ENCODE measurements at regions not wholly inside any gene's neighbourhood (a gene's known extent, or its start where the extent isn't known, plus 50 kb on each side); places are given as distances from the start of the nearest gene placed in this dataset.
"Not testable (repeated sequence)": the region's sequence is repeated elsewhere in the genome, so short reads cannot be mapped to it uniquely, and the experiment has no call there.

DNA sequence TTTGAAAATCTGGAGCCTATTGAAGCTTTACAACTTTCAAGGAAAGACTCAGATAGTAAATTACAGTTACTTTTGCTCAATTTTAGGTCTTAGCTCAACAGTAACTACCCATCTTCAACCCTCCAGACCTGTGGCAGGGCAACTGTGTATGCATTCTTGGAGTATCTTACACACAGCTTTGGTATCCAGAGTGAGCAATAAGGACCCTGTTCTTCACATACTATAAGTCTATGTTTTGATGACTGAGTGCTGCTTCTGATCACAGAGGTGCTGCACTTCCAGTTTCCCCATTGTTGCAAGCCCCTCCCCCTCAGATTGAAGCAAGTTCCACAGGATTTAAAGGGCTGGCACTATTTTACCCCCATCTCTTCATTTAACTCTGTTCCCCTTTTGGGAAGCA lies 737.4 kb upstream of the GRAMD2B start:
- no peak for DNase-seq
- TF ChIP-seq GATA1 (IDR thresholded peaks at IDR 0.05; ENCODE audit: low read depth, low read length) (no peak), POLR2A (IDR thresholded peaks at IDR 0.05; ENCODE audit: low read length) (no peak)

DNA sequence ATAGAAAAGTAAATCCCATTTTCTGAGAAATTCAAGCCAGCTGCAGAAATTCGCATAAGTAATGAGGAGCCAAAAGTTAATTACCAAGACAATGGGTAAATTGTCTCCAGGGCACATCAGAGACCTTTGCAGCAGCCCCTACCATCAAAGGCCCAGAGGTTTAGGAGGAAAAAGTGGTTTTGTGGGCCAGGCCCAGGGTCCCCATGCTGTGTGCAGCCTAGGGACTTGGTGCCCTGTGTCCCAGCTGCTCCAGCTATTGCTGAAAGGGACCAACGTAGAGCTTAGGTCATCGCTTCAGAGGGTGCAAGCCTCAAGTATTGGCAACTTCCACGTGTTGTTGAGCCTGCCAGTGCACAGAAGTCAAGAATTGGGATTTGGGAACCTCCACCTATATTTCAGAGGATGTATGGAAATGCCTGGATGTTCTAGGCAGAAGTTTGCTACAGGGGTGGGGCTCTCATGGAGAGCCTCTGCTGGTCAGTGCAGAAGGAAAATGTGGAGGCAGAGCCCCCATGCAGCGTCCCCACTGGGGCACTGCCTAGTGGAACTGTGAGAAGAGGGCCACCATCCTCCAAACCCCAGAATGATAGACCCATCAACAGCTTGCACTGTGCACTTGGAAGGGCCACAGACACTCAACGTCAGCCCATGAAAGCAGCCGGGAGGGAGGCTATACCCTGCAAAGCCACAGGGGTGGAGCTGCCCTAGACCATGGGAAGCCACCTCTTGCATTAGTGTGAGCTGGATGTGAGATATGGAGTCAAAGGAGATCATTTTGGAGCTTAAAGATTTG lies 731.3 kb upstream of the GRAMD2B start:
- DNase-seq = not testable (repeated sequence)

DNA sequence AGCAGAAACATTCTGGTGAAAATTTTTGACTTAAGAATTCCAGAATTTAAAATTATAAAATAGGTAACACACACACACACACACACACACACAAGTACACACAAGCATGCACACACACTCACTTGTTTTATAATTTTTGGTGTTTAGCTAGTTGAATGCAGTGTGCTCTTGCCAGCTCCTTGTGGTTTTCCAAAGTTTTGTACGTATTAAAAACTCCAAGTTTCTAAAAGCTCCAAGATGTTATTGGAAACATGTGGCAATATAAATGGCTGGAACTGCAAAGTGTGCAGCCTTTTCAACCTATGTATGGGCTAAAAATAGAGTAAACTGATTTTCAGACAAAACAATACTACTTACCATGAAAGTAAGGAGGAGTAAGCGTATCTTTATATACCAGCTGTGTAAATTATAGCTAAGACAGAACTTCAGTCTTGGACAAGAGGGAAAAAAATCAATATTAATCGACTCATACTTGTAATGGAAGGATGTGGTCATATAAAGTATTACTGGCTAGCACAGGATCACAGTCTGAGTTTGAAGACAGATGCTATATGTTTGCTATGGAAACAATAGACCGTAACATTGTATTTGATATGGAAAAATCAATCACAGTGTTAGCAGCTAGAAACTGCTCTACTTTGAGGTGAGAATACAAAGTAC lies 727.1 kb upstream of the GRAMD2B start:
- DNase-seq = no peak
- TF ChIP-seq GATA1 (IDR thresholded peaks at IDR 0.05; ENCODE audit: low read depth, low read length) = no peak
- no peak for TF ChIP-seq POLR2A (IDR thresholded peaks at IDR 0.05; ENCODE audit: low read length)

DNA sequence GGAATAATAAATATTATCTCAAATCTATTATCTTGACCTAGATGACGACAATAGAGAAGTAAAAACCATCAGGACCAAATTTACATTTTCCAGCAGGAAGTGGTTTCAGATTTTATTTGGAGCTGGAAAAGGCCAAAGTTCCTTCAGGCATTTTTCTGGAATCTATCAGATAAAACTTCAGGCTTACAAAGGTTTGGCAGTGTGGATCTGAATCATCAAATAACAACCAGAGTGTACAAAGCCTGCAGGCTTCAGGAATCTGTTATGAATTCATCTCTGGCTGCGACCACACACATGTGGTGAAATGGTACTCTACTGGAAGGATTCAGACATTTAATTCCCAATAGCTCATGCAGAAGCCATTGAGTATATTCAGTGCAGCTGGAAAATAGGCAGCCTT lies 726.4 kb upstream of the GRAMD2B start:
- DNase-seq = no peak
- no peak for TF ChIP-seq POLR2A (IDR thresholded peaks at IDR 0.05; ENCODE audit: low read length)
- no peak for TF ChIP-seq GATA1 (IDR thresholded peaks at IDR 0.05; ENCODE audit: low read depth, low read length)

DNA sequence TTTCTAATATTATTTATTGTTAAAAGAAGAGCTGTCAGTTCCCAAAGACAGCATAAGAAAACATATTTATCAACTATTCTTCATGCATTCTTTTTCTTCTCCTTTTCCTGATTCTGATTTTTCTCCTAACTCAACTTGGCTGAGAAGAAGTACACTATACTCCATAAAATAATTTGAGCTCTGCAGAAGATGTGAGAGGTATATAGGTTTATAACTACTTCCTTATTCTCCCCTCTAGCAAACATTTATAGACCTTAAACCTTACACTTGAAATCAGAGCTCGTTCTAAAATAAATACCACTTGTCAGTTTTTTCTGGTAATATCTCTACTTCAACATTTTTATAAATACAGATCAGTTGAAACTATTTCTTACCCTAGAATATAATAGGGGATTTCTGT lies 724.8 kb upstream of the GRAMD2B start:
- DNase-seq = no peak
- no peak for TF ChIP-seq GATA1 (IDR thresholded peaks at IDR 0.05; ENCODE audit: low read depth, low read length)
- no peak for TF ChIP-seq POLR2A (IDR thresholded peaks at IDR 0.05; ENCODE audit: low read length)

DNA sequence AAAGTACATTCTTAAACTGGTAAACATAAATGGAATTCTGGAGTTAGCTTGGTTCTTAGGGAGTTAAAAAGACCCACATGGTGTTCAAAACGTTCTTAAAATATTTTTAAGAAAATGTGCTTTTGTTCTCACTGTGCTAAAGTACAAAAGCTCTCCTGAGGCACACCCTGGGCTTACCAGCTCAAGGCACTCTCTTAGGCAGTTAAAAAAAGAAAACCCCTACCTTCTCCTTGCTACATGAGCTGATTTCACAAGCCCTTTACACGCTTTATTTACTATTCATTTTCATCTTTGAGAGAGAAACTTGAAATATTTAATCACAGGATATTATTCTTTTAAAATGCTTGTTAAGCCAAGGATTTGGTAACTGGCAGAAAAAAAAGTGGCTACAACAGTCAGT lies 723.3 kb upstream of the GRAMD2B start:
- DNase-seq = no peak
- TF ChIP-seq GATA1 (IDR thresholded peaks at IDR 0.05; ENCODE audit: low read depth, low read length) = no peak
- no peak for TF ChIP-seq POLR2A (IDR thresholded peaks at IDR 0.05; ENCODE audit: low read length)

DNA sequence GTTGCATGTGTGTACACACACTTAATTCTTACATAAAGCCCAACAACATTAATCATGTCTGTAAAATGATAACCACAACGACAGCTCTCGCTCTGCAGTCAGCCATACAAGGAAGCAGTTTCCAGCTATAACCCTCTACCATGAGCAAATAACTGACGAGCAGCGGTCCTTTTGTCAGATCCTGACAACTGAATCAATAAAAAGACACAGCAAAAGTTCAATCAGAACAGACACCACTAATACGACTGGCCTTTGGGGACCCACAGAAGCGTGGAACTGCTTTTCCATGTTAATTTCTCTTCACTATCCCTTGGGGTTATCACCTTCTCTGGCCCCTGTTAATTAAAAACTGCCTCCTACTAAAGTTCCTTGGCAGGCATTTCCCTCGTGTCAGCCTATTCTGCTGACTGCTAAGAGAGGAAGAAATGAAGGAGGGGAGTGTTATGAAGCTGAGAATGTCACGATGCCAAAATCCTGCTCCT lies 722.8 kb upstream of the GRAMD2B start:
- no peak for TF ChIP-seq GATA1 (IDR thresholded peaks at IDR 0.05; ENCODE audit: low read depth, low read length)
- no peak for TF ChIP-seq POLR2A (IDR thresholded peaks at IDR 0.05; ENCODE audit: low read length)
- DNase-seq = no peak

DNA sequence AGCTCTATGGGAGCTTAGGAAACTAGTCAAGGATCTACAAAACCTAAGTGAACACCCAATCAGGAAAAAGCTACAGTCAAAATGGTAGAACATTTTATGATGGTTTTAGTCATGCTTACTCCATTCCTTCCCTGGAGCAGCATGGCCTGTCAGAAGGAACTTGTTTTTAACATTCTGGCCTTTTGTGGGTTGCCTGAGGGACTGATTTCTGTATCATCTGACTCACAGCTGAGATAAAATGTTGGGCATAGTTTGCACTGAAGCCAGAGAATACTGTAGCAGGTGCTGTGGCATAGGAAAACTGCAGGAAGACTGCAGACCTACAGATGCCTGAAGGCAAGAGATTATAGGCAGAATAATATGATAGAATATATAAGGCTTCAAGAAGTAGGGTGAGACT lies 719.6 kb upstream of the GRAMD2B start:
- TF ChIP-seq GATA1 (IDR thresholded peaks at IDR 0.05; ENCODE audit: low read depth, low read length) (no peak), POLR2A (IDR thresholded peaks at IDR 0.05; ENCODE audit: low read length) (no peak)
- no peak for DNase-seq

DNA sequence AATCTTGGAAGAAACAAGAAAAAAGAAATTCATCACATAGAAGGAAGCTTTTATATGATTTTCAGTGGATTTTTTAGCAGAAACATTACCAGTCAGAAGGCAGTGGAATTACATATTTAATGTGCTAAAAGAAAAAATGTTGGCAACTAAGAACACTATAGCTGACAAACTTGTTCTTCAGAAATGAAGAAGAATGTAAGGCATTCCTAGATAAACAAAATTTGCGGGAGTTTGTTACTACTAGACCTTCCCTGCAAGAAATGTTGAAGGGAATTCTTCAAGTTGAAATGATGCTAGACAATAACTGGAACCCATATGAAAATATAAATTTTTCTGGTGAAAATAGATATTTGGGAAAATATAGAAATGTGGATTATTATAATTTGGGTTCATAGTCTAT lies 718.3 kb upstream of the GRAMD2B start:
- no peak for DNase-seq
- TF ChIP-seq GATA1 (IDR thresholded peaks at IDR 0.05; ENCODE audit: low read depth, low read length) (no peak), POLR2A (IDR thresholded peaks at IDR 0.05; ENCODE audit: low read length) (no peak)

DNA sequence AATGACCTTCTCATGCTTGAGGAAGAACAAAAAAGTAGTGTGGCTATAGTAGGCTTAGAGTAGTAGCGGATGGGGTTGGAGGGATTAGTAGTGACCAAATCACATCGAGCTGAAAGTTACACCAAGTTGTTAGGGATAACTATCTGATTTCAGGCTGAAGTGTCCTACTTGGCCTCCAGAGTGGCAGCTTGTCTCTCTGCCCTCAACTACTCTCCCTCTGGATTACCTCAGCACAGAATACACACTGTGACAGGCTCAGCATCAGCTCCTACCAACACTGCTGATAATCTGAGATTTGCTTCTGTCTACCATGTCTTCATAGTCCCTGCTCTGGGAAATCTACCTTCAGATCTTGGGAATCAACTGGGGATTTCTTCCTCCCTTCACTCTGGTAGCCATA lies 714.6 kb upstream of the GRAMD2B start:
- no peak for DNase-seq
- TF ChIP-seq GATA1 (IDR thresholded peaks at IDR 0.05; ENCODE audit: low read depth, low read length) (no peak), POLR2A (IDR thresholded peaks at IDR 0.05; ENCODE audit: low read length) (no peak)

DNA sequence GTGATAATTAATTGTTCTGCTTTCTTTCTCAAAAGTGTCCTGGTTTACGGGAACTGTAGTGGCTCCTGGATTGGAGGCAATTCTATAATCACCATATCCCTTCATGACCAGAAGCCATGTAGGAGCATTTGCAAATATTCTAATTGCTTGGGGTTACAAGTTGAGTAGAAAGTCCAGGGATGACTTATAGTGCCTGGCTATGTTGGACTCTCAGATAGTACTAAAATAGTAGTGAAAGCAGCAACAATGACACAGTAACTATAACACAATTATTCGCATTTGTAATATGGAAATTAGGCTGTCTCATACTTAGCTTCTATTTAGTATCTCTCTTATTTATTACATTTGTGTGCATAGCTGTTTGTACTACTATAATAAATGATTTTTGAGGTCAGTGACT lies 712.5 kb upstream of the GRAMD2B start:
- DNase-seq = no peak
- TF ChIP-seq POLR2A (IDR thresholded peaks at IDR 0.05; ENCODE audit: low read length) = no peak
- TF ChIP-seq GATA1 (IDR thresholded peaks at IDR 0.05; ENCODE audit: low read depth, low read length) = no peak

DNA sequence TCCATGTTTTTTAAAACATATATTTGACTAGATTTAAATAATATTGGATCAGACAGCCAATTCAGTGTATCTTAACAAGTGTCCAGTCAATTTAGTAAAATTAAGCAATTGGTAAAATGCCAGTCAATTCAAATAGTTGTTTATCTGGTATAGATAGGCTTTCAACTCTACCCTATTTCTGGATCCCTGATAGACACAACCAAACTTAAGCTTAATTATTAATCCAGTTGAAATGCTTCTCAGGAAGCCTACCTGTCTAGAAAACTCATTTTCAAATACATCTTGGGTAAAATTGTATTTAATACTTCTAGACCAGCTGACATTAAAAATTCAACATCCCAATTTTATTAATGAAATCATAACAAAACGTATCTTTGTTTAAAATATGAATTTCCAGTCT lies 710.8 kb upstream of the GRAMD2B start:
- no peak for DNase-seq
- TF ChIP-seq GATA1 (IDR thresholded peaks at IDR 0.05; ENCODE audit: low read depth, low read length) (no peak), POLR2A (IDR thresholded peaks at IDR 0.05; ENCODE audit: low read length) (no peak)

DNA sequence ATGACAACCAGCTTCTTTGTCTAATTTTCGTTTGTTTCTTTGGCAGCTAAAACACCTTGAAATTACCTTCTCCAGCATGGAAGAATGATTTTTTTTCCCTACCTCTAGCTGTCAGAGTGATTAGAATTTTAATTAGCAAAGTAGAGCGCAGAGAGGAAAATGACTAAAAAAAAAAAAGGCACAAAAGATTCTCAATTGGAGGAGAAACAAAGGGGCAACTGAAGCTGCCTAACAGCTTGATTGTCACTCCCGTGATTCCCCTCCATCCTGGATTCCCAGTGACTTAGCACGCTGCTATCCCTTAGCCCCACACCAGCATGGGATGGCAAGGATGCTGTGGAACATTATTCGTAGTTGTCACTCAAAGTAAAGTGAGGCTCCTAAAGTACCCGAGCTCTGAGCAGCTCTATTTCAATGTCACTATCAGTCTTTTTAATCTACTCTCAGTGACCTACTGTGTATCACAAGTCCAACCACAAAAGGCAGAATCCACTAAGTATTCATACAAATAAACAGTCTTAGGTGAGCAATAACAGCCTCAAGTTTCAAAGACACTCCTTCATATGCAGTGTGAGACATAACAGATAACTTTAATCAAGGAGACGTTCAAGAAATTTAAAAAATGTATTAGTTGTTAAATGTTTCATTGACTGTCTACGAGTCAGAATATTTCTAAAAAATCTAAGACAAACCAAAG lies 710.0 kb upstream of the GRAMD2B start:
- no peak for DNase-seq
- TF ChIP-seq GATA1 (IDR thresholded peaks at IDR 0.05; ENCODE audit: low read depth, low read length) (no peak), POLR2A (IDR thresholded peaks at IDR 0.05; ENCODE audit: low read length) (no peak)

DNA sequence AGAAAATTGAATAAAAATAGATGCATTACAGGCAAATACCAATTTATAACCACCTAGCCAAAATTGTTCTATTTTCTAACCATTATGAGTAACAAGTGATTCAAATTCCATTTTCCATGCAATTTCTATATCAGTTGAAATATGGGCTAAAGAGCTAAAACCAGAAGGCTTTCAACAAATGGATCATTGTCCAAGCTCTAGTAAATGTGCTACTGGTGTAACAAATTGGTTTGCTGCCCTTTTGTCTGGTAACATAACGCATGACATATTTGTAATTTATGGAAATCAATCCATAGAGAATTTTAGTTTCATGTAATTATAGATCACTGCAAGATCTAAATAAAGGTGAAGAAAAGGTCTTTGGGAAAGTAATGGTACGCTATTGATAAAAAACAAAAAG lies 708.0 kb upstream of the GRAMD2B start:
- DNase-seq = no peak
- no peak for TF ChIP-seq POLR2A (IDR thresholded peaks at IDR 0.05; ENCODE audit: low read length)

DNA sequence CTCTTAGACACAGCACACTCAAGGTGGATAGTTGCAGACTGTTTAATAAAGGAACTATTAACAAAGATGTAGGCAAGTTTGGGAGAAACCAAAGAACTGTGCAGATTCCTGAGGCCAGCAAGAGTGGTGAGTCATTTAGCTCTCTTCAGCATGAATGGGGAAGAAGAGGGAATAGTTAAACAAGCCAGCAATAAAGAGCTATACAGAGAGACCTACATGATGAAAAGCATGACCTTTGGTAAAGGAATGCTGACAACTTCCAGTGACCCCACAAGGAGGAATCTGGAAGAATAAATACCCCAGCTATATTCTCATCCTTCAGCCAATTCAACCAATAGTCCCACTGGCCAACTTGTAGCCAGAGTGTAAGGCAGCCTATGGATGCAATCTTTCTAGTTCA lies 706.0 kb upstream of the GRAMD2B start:
- no peak for DNase-seq
- TF ChIP-seq GATA1 (IDR thresholded peaks at IDR 0.05; ENCODE audit: low read depth, low read length) (no peak), POLR2A (IDR thresholded peaks at IDR 0.05; ENCODE audit: low read length) (no peak)

All from erythroblast (primary cell).